NK-92 (cell line): ENCODE measurements at regions not wholly inside any gene's neighbourhood (a gene's known extent, or its start where the extent isn't known, plus 50 kb on each side); places are given as distances from the start of the nearest gene placed in this dataset.

Experiments used
- DNase-seq: peaks from one replicate; lab custom pipeline; 2025; ENCODE audit not compliant: unreplicated experiment; lab: John Stamatoyannopoulos, UW

DNA sequence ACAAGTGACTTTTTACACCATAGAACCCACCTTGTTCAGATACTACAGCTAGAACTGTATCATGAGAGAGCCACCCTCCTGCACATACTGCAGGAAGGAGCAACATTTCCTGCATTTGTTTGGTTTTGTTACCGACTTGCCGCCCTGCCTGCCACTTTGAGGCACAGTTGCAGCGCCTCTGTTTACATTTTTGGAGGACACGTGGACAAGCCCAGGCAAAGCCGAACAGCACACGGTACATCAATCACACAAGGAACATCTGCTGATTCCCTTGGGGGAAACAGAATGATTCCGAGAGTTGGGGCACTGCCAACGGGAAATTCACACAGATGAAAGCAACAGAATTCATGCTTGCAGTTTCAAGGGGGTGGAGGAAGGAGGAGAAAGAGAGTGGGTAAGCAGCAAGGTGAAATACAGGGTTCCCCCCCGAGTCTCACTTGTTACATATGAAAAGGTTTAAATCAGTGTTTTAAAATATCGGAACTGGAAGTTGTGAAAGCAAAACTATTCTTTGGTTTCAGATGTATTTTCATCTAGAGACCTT lies 110.7 kb downstream of the BTG1 start:
- DNase-seq = no peak

DNA sequence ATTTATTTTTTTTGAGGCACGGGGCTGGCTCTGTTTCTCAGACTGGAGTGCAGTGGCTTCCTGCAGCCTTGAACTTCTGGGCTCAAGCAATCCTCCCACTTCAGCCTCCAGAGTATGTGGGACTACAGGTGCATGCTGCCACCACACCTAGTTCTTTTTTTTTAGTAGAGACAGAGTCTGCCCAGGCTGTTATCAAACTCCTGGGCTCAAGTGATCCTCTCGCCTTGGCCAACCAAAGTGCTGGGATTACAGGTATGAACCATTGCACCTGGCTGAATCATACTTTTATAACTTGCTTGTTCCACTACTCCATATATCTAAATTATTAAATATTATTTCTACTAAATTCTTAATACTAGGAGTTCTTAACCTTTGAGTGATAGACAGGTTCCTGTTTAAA lies 111.6 kb downstream of the BTG1 start:
- DNase-seq = no peak

DNA sequence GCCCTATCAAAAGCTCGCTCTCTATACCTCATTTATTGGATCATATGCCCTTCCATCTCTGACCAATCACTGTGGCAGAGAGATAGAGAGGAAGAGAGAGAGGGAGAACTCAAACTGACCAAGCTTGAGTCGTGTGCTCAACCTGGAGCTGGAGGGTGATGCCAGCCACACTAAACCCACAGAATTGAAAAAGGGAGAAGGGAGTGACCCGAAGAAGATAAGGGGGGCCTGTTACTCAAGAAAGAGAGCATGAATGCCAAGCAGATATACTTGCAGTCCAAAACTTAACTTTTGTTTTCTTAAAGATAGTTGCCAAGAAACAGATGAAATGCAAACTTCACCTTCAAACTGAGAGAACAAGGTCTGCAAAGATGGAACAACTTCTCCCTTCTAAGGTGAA lies 112.7 kb downstream of the BTG1 start:
- DNase-seq = no peak

DNA sequence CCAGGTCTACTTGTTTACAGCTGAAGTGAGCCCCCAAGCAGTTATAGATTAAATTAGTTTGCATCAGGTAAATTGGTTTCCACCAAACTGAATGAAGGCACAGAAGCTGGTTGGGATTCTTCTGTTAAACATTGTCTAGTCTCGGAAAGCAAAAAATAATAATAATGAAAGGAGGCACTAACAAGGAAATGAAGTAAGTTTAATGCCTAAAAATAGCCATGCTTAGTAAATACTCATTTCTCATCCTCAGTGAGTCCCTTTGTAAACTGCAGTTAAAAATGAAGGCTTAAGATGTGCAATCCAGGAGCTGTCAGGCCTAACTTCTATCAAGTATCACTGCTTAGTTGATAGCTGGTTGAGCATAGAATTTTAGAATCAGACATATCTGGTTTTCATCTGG lies 113.5 kb downstream of the BTG1 start:
- DNase-seq = no peak

DNA sequence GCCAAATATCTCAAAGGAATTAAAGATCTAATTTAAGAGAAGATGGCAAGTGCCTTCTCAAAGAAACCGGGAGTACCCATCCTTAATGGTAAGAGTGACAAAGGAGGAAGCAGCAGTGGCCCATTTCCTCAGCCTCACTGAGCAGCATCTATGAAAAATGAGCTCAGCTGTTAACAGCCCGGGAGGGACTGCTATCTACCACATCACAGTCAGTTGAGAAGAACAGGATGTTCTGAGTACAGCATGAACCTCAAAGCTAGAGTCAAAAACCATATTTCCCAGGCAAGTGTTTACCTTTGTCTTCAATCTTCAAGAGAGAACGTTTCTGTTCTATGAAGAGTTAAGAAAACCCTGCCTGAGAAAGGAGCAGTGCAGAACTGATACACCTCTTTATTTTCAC lies 115.0 kb downstream of the BTG1 start:
- no peak for DNase-seq

DNA sequence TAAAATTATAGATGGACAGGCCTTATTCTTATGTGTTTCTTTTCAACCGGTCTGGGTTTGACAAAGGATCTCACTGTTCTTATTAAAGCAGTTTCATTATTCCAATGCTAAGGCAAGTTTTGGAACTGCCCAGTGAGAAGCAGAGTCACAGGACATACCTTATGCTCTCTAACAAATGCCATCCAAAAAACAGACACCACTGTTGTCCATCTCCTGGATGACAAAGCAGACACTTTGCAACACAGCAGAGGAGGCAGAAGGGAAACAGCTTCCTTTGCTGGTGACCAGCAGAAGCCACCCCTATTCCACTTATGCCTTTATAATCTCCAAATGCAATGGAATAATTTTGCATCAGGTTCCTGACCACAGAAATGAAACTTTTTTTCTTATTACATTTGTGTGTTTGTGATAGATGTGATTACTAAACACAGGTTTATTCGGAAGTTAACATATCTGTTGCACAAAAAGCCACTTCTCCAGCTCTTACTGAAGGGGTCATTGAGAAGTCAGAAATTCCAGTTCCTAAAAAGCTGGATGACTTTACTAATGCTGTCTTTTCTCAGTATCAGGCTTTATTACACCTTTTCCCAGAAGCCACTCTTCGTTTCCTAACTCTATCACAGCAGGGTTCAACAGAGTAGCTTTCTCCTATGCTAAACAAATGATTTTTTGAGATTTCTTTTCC lies 115.6 kb downstream of the BTG1 start:
- DNase-seq = no peak

DNA sequence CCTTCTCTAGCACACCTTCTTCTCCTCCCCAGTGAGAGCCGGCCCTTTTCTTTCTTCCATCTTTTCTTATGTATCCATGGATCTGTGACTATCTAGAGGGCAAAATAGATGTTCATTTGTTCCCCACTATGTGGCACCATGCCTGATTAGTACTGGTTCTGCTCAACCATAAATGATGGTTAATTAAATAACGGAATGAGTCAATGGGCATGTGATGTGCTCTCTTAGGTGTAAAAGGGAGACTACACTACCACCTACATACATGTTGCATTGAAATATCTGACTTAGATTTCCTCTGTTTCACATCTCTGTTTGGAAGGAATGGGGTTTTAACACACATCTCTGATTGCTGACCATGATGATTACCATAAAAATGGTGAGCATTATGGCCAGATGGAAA lies 116.5 kb downstream of the BTG1 start:
- no peak for DNase-seq

DNA sequence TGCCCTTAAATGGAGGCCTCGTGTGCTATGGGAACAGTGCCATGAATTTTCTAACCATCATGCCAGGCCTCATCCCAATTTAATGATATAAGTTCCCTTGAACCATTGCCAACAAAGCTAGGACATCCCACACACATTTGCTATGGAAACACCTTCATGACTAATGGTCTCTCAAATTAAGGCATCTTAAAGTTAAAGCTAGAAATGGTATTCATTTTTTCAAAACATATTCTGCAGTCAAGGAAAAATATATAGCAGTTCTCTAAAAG lies 117.3 kb downstream of the BTG1 start:
- DNase-seq = no peak

DNA sequence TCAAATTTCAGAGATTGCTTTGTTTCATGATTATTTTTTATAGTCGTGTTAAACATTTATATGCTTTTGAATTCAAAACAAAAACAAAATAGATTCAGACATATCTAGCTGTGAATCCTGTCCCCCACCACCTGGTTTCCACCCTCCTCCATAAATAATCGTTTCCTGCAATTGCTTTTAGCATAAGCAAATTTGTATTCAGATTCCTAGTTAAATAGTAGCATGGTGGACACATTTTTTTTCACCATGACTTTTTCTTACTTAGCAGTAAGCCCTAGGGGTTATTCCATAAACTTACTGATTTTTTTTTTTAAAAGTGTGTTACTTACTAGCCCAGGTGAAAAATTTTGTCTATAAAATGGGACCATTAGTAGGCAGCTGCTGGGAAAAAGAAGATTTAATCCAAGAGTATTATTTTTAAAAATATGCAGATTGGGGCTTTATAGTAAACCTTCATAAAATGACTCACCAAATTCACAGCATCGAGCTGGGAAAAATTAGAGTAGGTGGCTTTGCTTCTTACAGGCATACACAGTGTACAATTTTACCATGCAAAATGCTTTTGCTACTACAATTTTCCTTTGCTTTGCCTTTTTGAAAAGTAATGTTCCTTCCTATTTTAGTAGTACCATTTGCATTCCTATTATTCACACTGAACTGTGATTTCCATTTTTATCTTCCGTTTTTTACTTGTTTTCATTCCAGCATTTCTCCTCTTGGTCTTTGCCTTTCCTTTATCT lies 117.8 kb downstream of the BTG1 start:
- no peak for DNase-seq

DNA sequence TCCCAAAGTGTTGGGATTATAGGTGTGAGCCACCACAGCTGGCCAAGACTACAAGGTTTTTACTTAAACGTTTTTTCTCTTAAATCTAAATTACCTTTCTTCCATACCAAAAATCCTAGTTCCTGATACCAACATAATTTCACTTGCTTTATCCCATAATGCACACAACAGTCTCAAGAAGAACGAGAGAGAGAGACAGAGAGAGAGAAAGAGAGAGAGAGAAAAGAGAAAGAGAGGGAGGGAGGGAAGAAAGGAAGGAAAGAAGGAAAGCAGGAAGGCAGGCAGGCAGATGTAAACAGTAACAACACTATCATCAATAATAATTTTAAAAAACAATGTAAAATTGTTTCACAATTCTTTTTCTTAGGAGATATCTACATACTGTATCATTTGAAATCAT lies 118.4 kb downstream of the BTG1 start:
- no peak for DNase-seq

DNA sequence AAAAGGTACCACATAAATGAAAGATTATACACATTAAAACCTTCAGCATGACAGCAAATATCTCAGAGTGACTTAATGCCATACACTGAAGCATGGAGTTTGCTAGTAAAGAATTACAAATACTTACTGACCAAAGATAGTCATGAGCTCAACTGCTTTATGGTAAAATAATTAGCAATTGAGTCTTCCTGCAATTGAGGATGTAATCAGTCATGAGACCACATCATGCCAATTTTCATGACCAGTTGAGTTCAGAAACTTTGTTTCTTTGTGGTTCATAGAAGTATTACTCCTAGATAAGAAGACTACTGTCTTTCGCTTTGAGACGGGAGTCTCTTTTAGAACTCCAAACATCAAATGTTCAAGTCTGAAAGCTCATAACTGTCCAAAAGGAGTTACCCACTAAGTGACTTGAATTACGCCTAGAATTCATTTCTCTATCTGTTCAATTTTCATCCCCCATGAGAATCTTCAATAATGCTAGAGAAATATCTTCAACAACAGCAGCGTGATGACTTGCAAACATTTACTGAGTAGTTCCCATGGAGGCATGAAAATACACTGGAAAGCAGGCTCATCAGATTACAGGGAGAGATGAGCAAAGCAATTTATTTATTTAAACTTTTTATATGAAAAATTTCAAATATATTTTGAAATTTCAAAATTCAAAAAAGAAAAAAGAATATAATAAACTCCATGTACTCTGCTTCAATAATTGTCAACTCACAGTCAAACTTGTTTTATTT lies 120.0 kb downstream of the BTG1 start:
- no peak for DNase-seq

DNA sequence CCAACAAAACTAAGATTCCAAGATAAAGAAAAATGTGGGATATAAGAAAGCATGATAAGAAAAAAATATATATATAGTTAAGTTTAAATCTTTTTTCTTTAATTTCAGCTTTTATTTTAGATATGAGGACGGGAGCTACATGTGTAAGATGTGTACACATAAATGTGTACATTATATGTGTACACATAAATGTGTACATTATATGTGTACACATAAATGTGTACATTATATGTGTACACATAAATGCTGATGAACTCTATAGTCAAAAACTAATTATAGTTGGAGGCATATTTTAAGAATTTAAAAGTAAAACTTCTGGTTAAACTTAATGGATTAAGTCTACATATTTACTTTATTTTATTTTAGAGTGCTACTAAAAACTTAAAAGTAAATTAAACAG lies 123.6 kb downstream of the BTG1 start:
- DNase-seq = no peak

DNA sequence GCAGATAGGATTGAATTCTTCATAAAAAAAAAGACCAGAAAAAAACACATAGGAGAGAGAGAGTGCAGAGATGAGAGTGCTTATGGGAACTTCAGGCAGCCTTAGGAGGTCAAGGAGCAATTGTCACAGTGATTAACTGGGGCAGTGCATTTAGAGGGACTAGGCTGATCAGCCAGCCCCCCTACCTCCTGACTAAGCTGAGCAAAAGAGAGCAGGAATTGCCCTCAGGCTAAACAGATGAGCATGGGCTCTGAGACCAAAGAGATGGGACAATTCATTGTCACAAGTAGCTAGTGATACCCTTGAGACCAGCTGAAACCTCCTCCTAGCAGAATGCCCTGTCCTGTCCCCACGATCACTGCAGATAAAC lies 124.0 kb downstream of the BTG1 start:
- DNase-seq = no peak

DNA sequence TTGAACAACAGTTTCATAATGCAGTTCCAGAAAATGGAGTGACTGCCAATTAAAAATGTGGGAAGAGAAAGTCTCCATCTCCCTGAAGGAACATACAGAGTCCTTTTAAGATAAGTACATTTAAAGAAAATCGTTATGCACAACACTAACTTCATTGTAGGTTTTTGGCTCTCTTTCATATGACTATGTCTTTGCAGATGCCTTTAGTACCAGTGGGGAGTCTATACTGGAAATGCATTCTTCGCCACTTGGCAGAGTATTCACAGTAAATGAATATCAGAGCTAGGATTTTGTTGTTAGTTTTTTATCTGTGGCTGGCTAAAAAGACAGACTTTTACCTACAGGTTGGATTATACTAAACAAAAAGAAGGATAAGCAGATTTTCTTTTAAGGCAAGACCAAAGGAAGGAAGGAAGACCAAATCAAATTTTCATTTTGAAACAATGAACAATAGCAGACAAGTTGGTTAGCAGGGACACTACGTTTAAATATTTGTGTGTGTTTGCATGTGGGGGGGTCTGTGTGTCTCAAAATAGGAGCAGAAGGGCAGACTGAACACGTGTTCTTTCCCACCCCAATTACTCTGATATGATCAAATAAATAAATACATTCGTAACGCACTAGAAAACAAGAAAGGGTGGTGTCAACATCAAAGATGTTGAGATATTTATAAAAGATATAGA lies 124.5 kb downstream of the BTG1 start:
- DNase-seq = no peak

DNA sequence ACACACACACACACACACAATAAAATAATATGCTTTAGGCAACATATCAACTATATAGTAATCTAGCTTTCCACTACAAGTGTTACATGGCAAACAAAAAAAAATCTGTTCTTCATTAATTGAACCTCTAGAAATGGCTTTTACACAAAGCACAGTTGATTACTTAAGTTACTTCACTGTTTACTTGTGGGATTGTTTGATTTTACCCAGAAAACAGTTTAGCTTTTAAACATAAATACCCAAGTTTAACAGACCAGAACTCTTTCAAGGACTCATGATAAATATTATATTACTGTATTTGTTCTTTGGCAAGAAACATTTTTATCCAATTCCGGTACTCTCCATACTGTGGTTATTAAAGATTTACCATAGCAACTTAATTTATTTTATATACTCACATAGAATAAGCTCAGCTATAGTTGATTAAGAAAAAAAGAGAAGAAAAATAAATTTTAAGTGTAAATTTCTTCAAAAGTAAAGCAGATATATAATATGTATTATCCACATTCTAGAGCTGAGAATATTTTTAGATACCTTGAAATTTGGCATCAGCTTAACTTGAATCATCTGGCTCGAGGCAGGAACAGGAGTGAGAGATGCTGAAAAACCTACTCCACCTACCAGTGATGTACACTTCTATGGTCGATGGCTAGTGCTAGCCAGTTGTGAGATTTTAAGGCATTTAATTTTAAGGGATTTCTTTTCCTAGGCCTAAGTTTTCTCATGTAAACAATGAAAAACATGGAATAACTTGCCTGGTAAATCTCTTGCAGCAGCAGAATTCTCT lies 126.0 kb downstream of the BTG1 start:
- DNase-seq = no peak

DNA sequence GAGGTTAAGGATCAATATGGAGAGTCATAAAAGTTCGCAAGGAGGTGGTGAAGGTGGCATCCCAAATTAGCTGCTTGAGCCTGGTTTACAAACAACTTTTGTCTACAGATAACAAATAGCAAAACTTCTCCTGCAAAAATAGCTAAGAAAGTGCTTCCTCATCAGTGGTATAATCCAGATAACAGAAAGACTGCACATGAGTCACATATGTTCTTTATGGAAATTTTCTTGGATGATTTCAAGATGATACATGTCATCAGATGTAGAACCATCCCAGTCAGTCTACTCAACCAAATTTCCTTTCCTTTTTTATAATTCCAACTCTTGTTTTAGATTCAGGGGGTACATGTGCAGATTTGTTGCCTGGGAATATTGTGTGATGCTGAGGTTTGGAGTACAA lies 133.0 kb downstream of the BTG1 start:
- DNase-seq = no peak

DNA sequence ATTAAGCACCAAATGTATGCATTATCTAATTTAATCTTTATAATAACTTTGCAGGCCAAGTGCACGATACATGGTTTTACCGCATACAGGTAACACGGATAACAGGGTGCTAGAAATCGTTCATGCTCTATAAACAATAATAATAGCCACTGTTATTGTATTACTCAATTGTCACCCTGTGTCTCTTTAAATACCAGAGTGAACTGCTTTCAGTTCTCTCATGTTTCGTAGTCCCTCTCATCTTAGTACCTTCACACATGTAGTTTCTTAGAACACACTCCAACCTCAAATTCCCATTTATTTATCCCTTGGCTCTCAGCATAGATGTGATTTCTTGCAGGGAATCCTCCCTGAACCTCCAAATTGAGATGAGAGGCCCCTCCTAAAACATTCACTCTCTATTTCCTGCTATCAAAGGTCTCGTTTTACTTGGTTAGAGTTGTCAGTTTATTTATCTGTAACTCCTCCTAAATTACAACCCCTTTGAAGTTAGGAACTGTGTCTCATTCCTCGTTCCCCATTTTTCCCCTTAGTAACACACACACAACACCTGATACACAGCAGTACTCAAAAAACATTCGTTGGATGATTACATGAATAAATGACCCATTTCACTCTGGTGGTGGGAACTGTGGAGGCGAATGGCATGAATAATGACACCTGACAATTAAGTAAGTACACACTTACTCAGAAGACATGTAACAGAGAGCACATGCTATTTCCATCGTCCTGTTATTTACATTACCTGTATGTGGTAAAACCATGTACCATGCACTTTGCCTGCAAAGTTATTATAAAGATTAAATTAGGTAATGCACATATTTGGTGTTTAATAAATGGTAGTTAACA lies 134.6 kb downstream of the BTG1 start:
- DNase-seq = no peak

DNA sequence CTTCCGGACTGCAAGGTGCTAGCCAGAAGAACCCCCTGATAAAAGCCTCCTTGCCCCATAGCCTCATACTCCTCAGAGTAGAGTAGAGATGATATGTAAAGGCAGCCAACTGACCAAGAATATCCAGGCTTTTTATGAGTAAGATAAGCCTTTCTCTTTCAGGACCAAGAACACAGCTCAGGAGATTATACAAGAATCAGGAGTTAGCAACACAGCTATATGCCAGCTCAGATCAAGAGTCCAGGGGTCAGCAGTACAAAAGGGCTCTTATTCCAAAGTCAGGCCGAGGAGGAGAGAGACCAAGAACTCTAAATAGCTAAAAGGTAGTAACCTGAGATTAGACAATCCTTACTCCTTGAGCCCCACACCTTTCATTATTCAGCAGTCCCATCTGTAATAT lies 135.3 kb downstream of the BTG1 start:
- DNase-seq = no peak

DNA sequence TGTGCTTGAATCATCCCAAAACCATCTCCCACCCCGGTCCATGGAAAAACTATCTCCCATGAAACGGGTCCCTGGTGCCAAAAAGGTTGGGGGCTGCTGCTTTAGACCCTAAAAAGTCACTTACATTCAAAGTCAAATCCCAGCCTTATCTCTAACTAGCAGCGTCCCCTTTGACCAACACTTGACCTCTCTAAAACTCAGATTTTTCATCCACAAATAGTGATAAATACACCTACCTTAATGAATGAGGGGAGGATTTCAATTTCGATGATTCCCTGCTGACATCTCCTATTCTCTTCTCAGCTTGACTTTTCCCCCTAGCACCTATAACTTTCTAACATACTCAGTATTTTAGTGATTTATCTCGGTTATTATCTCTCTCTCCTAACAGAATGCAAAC lies 137.3 kb downstream of the BTG1 start:
- DNase-seq = no peak

DNA sequence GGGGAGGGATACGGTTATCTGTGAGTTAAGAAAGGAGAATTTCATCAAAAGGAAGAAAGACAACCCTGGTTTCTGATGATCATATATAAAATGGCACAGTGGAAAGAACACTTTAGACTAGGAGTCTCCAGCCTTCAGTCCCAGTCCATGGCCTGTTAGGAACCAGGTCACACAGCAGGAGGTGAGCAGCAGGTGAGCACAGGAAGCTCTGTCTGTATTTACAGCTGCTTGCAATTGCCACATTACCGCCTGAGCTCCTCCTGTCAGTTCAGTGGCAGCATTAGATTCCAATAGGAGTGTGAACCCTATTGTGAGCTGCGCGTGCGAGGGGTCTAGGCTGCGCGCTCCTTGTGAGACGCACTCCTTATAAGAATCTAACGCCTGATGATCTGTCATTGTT lies 137.9 kb downstream of the BTG1 start:
- no peak for DNase-seq
